GM12872 (cell line): ENCODE measurements at regions not wholly inside any gene's neighbourhood (a gene's known extent, or its start where the extent isn't known, plus 50 kb on each side); places are given as distances from the start of the nearest gene placed in this dataset.

Source experiments
- CTCF ChIP-seq: IDR thresholded peaks from 3 replicates; pipeline ENCODE4 v1.5.1; 2011; ENCODE audit warnings: low read depth, mild to moderate bottlenecking, low read length, moderate library complexity; ENCODE audit not compliant: insufficient read depth

- no peak for TF ChIP-seq CTCF
Measured at GRCh38 chr2:195162918-195163317, 494.1 kb upstream of the SLC39A10 start.

- no peak for TF ChIP-seq CTCF
Measured at GRCh38 chr2:195162194-195162593, 494.8 kb upstream of the SLC39A10 start.

GRCh38 chr2:195160963-195161362 is 496.1 kb upstream of the SLC39A10 start:
- no peak for TF ChIP-seq CTCF

GRCh38 chr2:195151711-195152110 is 505.3 kb upstream of the SLC39A10 start:
- TF ChIP-seq CTCF: no peak

GRCh38 chr2:195150819-195151218 is 506.2 kb upstream of the SLC39A10 start:
- TF ChIP-seq CTCF: no peak

GRCh38 chr2:195148004-195148403 is 509.0 kb upstream of the SLC39A10 start:
- TF ChIP-seq CTCF: no peak

- no peak for TF ChIP-seq CTCF
Measured at GRCh38 chr2:195146761-195147541, 510.1 kb upstream of the SLC39A10 start.

- TF ChIP-seq CTCF: no peak
Measured at GRCh38 chr2:195138435-195138834, 518.6 kb upstream of the SLC39A10 start.
